C4-2B (cell line): ENCODE measurements at regions not wholly inside any gene's neighbourhood (a gene's known extent, or its start where the extent isn't known, plus 50 kb on each side); places are given as distances from the start of the nearest gene placed in this dataset.

ENCODE experiments used
- H3K27ac ChIP-seq: fragments of 450-650 bp; 2 replicates; pipeline ENCODE4 v1.5.1; 2017
- CTCF ChIP-seq: fragments of 450-650 bp; conservative IDR thresholded peaks from 2 replicates; pipeline ENCODE4 v1.5.1; 2017; ENCODE audit warnings: mild to moderate bottlenecking
- ZFX ChIP-seq: fragments of 450-650 bp; IDR thresholded peaks from 2 replicates; pipeline ENCODE4 v1.6.1; 2017

DNA sequence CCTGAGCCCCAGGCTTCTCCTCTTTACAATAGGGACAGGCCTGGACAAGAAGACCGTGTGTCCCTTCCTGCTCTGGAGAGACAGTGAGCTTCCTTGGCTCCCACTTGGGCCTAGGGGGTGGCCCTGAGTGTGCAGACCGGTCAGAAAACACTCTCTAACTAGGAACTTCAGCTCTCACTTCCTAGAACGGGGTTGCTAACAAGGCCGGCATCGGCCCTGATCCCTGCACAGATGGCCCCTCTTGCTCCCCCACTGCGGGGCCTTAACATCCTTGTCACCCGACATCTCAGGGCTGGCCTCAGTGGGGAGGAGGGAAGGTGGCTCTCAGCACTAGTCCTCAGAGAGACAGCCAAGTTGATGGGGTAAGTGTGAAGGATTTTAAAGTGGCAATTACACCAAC is 406.9 kb downstream of the CTTN start:
- TF ChIP-seq CTCF: no peak
- no peak for TF ChIP-seq ZFX
- H3K27ac ChIP-seq: no peak overlapping the region

GRCh38 chr11:70805971-70806370 is 407.6 kb downstream of the CTTN start:
- TF ChIP-seq ZFX (no peak), CTCF (no peak)
- H3K27ac ChIP-seq: no peak overlapping the region

DNA sequence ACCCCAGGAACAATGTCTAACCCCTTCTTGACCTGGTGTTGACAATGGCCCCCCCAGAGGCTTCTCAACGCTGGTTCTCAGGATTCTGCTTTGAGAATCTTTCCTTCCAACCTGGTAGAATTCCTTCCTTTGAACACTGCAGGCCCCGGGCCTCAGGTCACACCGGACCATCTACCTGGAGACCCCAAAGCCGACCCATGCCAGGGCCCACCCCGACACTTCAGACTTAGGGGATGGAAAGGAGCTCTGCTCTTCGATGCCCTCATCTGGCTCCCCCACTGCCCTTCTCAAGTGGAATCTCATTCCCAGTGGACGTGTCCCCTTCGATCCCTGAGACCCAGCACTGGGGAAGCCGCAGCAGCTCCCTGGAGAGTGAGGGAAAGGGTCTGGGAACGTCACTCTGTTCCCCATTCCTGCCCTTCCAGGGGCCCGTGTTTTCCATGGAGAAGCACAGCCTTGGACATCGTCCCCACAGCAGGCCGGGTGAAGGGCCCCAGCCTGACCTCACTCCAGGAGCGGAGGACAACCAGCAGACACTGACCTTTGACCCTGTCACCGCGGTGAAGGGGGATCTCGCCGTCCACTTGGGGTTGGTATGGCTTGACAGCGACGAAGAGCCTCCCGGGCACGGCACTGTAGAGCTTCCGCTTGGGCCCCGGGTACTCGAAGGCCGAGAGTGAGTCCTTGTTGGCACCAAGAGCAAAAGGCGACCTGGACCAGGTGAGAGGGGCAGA is 408.3 kb downstream of the CTTN start:
- H3K27ac ChIP-seq: no peak overlapping the region
- TF ChIP-seq ZFX (no peak), CTCF (no peak)

GRCh38 chr11:70807195-70807543 is 408.8 kb downstream of the CTTN start:
- no peak overlapping the region for H3K27ac ChIP-seq
- TF ChIP-seq CTCF: no peak
- TF ChIP-seq ZFX: no peak

DNA sequence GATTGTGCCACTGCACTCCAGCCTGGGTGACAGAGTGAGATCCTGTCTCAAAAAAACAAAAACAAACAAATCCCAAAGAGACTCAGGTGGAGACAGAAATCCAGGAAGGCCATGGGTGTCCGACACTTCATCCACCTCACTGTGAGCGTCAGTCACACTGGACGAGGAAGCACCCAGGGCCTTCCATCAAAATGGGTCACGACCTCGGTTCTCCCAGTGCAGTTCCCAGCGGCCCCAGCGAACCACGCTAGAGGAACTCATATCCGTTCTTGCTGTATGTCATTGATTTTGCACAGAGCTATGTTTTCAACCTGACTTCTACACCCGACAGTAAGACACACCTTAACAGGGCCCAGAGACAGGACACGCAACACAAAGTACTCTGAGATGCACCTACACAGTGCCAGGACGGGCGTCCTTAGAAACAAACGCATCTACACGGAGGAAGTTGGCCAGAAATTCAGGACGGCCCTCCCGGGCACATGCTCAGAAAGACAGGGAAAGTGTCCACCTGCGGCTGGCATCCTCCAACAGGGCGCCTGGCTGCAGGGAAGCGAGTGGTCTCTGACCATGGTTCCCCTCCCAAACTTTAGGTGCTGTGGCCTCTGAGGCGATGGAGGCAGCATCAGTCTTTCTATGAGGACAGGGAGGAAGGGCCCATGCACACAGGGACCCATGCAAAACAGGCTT is 410.5 kb downstream of the CTTN start:
- no peak overlapping the region for H3K27ac ChIP-seq
- TF ChIP-seq ZFX (no peak), CTCF (no peak)

GRCh38 chr11:70810133-70810532 is 411.8 kb downstream of the CTTN start:
- TF ChIP-seq ZFX (no peak), CTCF (no peak)
- no peak overlapping the region for H3K27ac ChIP-seq

- TF ChIP-seq ZFX (no peak), CTCF (no peak)
- H3K27ac ChIP-seq: no peak overlapping the region
Observed at GRCh38 chr11:70810681-70811080, 412.4 kb downstream of the CTTN start.
